Activated CD4-positive, alpha-beta T cell treated with anti-CD3 and anti-CD28 coated beads, Interleukin-2, amount 50 U/mL, for 16 hours (primary cell): ENCODE measurements at regions not wholly inside any gene's neighbourhood (a gene's known extent, or its start where the extent isn't known, plus 50 kb on each side); places are given as distances from the start of the nearest gene placed in this dataset.
"Not testable (repeated sequence)": the region's sequence is repeated elsewhere in the genome, so short reads cannot be mapped to it uniquely, and the experiment has no call there.

Source experiments
- DNase-seq: peaks from one replicate; pipeline ENCODE4 v3.0.0-alpha.2; 2020

- DNase-seq: no peak
Measured at GRCh38 chr5:108581026-108581425, 166.7 kb upstream of the FER start.

- DNase-seq: no peak
Measured at GRCh38 chr5:108579236-108579635, 168.5 kb upstream of the FER start.

GRCh38 chr5:108578791-108579190, 168.9 kb upstream of the FER start:
- DNase-seq: no peak

- DNase-seq: no peak
Measured at GRCh38 chr5:108567429-108567828, 180.3 kb upstream of the FER start.

- DNase-seq: no peak
Measured at GRCh38 chr5:108564441-108564840, 182.5 kb upstream of the FBXL17 start.

GRCh38 chr5:108562205-108562454, 180.2 kb upstream of the FBXL17 start:
- no peak for DNase-seq

- DNase-seq: no peak
Measured at GRCh38 chr5:108561416-108562204, 179.7 kb upstream of the FBXL17 start.

GRCh38 chr5:108560581-108560980, 178.7 kb upstream of the FBXL17 start:
- DNase-seq: no peak

- no peak for DNase-seq
Measured at GRCh38 chr5:108560166-108560565, 178.3 kb upstream of the FBXL17 start.

GRCh38 chr5:108558840-108559239, 176.9 kb upstream of the FBXL17 start:
- DNase-seq: not testable (repeated sequence)

- DNase-seq: not testable (repeated sequence)
Measured at GRCh38 chr5:108558142-108558541, 176.2 kb upstream of the FBXL17 start.

GRCh38 chr5:108557686-108558085, 175.8 kb upstream of the FBXL17 start:
- no peak for DNase-seq

- DNase-seq: no peak
Measured at GRCh38 chr5:108556441-108557145, 174.7 kb upstream of the FBXL17 start.

GRCh38 chr5:108548684-108549596, 167.0 kb upstream of the FBXL17 start:
- no peak for DNase-seq

GRCh38 chr5:108546939-108547338, 165.0 kb upstream of the FBXL17 start:
- DNase-seq: no peak

- no peak for DNase-seq
Measured at GRCh38 chr5:108545301-108545700, 163.4 kb upstream of the FBXL17 start.

GRCh38 chr5:108543486-108543885, 161.6 kb upstream of the FBXL17 start:
- no peak for DNase-seq

- DNase-seq: no peak
Measured at GRCh38 chr5:108541836-108542235, 159.9 kb upstream of the FBXL17 start.

GRCh38 chr5:108536321-108536720, 154.4 kb upstream of the FBXL17 start:
- DNase-seq: no peak

GRCh38 chr5:108532129-108532445, 150.2 kb upstream of the FBXL17 start:
- not testable (repeated sequence) for DNase-seq

GRCh38 chr5:108531367-108532128, 149.7 kb upstream of the FBXL17 start:
- no peak for DNase-seq

GRCh38 chr5:108530706-108531105, 148.8 kb upstream of the FBXL17 start:
- DNase-seq: no peak

GRCh38 chr5:108529381-108529780, 147.5 kb upstream of the FBXL17 start:
- no peak for DNase-seq
